ENCODE measurements at regions not wholly inside any gene's neighbourhood (a gene's known extent, or its start where the extent isn't known, plus 50 kb on each side); places are given as distances from the start of the nearest gene placed in this dataset.
A peak's percentile ranks its signal among the peaks of the same experiment; 100 is the strongest.

DNA sequence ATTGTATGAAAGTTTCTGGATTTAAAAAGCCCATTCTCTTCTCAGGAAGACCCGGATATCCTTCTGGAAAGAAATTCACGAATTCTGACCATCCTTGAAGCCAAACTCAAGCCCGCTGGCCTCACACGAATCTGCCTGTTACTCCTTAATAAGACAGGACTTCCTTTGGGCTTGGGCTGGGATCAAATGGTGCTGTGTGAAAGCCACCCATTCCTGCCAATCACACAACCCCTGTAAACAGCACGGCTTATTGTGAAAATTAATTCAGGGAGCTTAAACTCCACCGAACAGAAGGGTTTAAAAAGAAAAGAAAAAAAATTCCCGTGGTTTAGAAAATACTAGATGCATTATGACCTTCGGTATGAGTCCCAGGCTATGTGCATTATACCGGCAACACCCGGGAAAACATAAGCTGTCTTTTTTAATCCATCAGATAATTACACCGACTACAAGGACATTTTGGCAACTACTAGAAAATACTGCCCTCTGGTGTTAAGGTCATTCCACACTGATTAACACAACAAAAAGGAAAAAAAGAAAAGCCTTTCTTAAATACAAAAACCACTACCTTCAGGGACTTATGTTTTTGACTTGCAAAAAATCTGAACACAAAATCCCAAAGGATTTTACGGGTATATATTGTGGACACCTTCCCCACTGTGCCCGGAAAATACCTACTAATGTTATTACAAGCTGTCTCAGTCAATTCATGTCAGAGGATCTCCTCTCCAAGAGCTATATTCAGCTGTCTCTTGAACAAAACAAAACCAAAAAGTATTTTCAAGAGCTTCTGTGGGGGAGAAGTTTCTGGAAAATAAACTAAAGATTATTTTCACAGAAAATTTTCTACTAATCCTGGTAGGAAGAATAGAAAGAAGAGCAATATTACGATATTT is 76.0 kb upstream of the LSM14A start:
- Histone ChIP-seq H3K27ac (ENCODE audit: control insufficient read depth, insufficient read depth, low read length) (no peak overlapping the region), H3K9me3 (ENCODE audit: control insufficient read depth, low read depth, low read length) (no peaks in the 10 kb centered on the region), H4K20me1 (ENCODE audit: control insufficient read depth, extremely low read depth, insufficient read depth, low read length) (no peaks in the 10 kb centered on the region), H3K36me3 (ENCODE audit: control insufficient read depth in 2 of 2, extremely low read depth in 1 of 2, insufficient read depth in 2 of 2, low read length in 2 of 2) (no peaks in the 10 kb centered on the region), H3K4me2 (ENCODE audit: control insufficient read depth, extremely low read depth, insufficient read depth, low read depth, low read length) (no peak overlapping the region), H3K27me3 (ENCODE audit: control insufficient read depth, extremely low read depth, insufficient read depth, low read length) (no peaks in the 10 kb centered on the region), H3K9ac (ENCODE audit: control insufficient read depth, extremely low read depth, insufficient read depth, low read length) (no peak overlapping the region), H3K79me2 (ENCODE audit: control insufficient read depth, insufficient read depth, low read length) (no peaks in the 10 kb centered on the region), H3K4me3 (ENCODE audit: control insufficient read depth in 2 of 3, extremely low read depth in 1 of 3, insufficient read depth in 2 of 3, low read depth in 1 of 3, low read length in 3 of 3) (no peak overlapping the region), H3K9me1 (ENCODE audit: control insufficient read depth, extremely low read depth, insufficient read depth, low read length) (no peaks in the 10 kb centered on the region), H3K4me1 (ENCODE audit: control insufficient read depth, extremely low read depth, insufficient read depth, low read length) (no peaks in the 10 kb centered on the region), H2AFZ (ENCODE audit: control insufficient read depth, low read length) (no peak overlapping the region)
- FAIRE-seq (no peak), DNase-seq (ENCODE audit: low read depth, low spot score) (peak; percentile 7)
- TF ChIP-seq EZH2 (IDR thresholded peaks at IDR 0.05; ENCODE audit: low read length) (no peak), CTCF (optimal IDR thresholded peaks at IDR 0.05 in 1 of 3, IDR thresholded peaks at IDR 0.05 in 1 of 3, conservative IDR thresholded peaks at IDR 0.05 in 1 of 3; ENCODE audit: extremely low read depth in 1 of 3, insufficient read depth in 2 of 3, low read length in 3 of 3) (peak in 2 of 3 experiments; percentile 40 to 48)
- dilution Hi-C loops (cut with MboI; ENCODE audit: extremely low pct_ligation_motif_present, low sequenced_read_pairs), result no loop called here

DNA sequence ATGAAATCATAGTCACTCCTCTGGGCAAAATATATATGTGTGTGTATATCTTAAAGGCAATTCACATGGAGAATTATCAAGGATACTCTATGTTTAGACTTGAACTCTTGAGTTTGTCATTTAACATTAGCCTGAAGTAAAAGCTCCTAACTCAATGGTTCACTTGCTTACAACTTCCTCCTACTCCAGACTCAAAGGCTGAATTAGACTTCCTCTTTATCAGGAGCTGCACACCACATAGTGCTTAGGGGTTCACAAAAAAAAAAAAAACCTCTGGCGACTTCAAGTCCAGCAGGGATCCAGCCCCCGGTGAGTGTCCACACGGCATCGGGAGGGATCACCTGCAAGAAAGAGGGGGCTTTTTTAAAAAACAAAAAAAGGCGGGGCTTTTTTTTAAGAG is 68.2 kb upstream of the LSM14A start:
- H2AFZ ChIP-seq (ENCODE audit: control insufficient read depth, low read length), result no peak overlapping the region
- no peaks in the 10 kb centered on the region for H3K9me3 ChIP-seq (ENCODE audit: control insufficient read depth, low read depth, low read length)
- TF ChIP-seq EZH2 (IDR thresholded peaks at IDR 0.05; ENCODE audit: low read length), result no peak
- TF ChIP-seq CTCF (optimal IDR thresholded peaks at IDR 0.05 in 1 of 3, IDR thresholded peaks at IDR 0.05 in 1 of 3, conservative IDR thresholded peaks at IDR 0.05 in 1 of 3; ENCODE audit: extremely low read depth in 1 of 3, insufficient read depth in 2 of 3, low read length in 3 of 3), result no peak
- no peaks in the 10 kb centered on the region for H3K4me1 ChIP-seq (ENCODE audit: control insufficient read depth, extremely low read depth, insufficient read depth, low read length)
- FAIRE-seq (no peak), DNase-seq (ENCODE audit: low read depth, low spot score) (no peak)
- H3K9me1 ChIP-seq (ENCODE audit: control insufficient read depth, extremely low read depth, insufficient read depth, low read length), result no peaks in the 10 kb centered on the region
- no peak overlapping the region for H3K9ac ChIP-seq (ENCODE audit: control insufficient read depth, extremely low read depth, insufficient read depth, low read length)
- H4K20me1 ChIP-seq (ENCODE audit: control insufficient read depth, extremely low read depth, insufficient read depth, low read length), result no peaks in the 10 kb centered on the region
- dilution Hi-C loops (cut with MboI; ENCODE audit: extremely low pct_ligation_motif_present, low sequenced_read_pairs), result no loop called here
- no peak overlapping the region for H3K4me2 ChIP-seq (ENCODE audit: control insufficient read depth, extremely low read depth, insufficient read depth, low read depth, low read length)
- no peak overlapping the region for H3K4me3 ChIP-seq (ENCODE audit: control insufficient read depth in 2 of 3, extremely low read depth in 1 of 3, insufficient read depth in 2 of 3, low read depth in 1 of 3, low read length in 3 of 3)
- H3K36me3 ChIP-seq (ENCODE audit: control insufficient read depth in 2 of 2, extremely low read depth in 1 of 2, insufficient read depth in 2 of 2, low read length in 2 of 2), result no peaks in the 10 kb centered on the region
- no peaks in the 10 kb centered on the region for H3K27me3 ChIP-seq (ENCODE audit: control insufficient read depth, extremely low read depth, insufficient read depth, low read length)
- H3K27ac ChIP-seq (ENCODE audit: control insufficient read depth, insufficient read depth, low read length), result no peak overlapping the region
- no peaks in the 10 kb centered on the region for H3K79me2 ChIP-seq (ENCODE audit: control insufficient read depth, insufficient read depth, low read length)
